HG03139 (cell line): ENCODE measurements at regions not wholly inside any gene's neighbourhood (a gene's known extent, or its start where the extent isn't known, plus 50 kb on each side); places are given as distances from the start of the nearest gene placed in this dataset.
"Not testable (repeated sequence)": the region's sequence is repeated elsewhere in the genome, so short reads cannot be mapped to it uniquely, and the experiment has no call there.

ENCODE experiments used
- ATAC-seq: cut with Tn5 transposase; IDR thresholded peaks from one replicate; pipeline ENCODE4 v1.9.1; 2021; ENCODE audit not compliant: unreplicated experiment

DNA sequence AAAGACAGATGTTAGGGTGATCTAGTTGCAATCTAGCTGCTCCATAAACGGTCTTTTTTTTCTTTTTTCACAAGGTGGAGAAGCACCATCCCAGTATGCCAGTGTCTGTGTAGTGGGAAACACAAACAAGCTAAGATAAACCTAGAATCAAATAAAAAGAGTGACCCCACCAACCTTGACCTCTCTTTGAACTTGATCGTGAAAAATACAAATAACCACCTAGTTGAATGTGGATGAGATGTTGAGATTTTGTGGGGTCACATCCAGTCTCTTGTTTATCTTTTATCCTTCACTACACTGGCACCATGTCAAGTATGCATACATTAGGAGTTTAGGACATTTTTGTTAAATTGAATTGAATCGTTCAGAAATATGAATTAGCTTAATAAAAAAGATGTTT, 194.6 kb upstream of the EYA4 start:
- no peak for ATAC-seq

DNA sequence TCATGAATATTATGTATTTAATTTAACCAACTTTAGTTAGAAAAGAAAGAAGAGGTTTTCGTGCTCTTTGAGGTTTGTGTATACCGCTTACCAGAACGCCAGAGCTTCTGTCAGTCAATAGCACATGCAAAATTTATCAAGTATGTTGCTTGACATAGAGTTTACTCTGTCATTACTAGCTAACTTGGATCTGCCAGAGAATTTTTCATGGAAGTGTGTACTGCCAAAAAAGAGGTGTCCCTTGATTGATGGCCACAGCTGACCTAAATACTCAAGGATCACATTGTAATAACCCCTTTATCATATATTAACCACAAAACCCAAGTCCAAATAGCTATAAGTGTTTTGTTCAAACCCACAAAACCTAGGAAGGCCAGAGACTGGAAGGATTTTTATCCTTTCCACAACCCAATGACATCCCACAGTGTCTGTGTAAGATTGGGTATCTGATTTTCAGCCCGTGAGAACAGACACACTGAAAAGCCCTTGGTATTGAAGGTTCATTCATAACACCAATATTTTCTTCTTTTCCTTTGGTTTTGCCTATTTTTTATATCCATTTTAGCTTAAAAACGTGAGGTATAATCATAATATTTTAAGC, 194.0 kb upstream of the EYA4 start:
- ATAC-seq, result no peak

DNA sequence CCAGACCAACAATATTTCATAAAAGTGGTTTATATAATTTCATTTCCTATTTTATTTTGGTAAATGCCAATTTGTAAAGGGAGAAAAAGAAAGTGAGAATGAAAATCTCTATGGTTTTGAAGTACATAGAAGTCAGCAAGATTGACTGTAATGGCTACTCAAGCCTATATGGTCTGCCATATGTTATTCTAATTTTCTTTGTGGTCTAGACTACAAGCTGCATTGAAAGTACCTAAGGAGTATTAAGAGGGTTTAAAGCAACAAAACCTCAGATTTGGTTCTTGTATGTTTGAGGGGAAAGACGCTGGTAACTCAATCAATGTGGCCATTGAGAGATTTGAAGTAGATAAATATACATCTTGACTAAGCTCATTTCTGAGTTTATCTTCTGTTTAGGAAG, 193.5 kb upstream of the EYA4 start:
- ATAC-seq, result no peak

DNA sequence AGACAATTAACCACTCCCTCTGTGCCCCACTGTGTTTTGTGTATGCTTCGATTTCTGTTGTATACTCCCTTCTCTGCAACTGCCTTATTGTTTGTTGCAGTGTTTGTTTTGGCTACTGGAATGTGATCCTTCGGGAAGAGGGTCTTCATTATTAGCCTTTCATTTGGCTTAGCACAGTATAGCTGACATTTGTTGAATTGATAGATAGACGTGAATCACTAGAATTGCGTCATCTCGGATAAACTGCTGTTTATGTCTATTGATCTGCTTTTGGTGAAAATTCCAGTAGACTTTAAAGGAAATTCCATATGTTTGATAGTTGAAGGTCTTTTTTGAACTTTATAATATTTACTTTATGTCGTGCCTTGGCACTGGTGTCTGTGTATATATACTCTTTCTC, 189.9 kb upstream of the EYA4 start:
- no peak for ATAC-seq

DNA sequence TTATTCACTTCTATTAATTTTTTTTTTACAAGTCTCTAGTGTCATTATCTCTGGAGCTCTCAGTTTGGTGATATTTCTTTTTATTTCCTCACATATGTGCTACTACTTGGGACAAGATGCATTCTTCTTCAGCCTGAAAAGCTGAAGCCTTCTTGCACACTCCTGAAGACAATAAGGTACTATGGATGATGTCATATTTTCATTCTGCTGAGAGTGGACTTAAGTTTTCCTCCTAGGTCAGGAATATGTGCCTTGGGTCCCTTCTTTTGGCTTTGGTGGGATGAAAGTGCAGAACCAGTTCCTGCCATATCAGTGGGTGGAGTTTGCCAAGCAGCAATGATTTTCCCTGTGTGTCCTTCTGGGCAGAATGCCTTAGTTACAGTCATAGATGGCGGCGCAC, 188.7 kb upstream of the EYA4 start:
- ATAC-seq, result no peak

DNA sequence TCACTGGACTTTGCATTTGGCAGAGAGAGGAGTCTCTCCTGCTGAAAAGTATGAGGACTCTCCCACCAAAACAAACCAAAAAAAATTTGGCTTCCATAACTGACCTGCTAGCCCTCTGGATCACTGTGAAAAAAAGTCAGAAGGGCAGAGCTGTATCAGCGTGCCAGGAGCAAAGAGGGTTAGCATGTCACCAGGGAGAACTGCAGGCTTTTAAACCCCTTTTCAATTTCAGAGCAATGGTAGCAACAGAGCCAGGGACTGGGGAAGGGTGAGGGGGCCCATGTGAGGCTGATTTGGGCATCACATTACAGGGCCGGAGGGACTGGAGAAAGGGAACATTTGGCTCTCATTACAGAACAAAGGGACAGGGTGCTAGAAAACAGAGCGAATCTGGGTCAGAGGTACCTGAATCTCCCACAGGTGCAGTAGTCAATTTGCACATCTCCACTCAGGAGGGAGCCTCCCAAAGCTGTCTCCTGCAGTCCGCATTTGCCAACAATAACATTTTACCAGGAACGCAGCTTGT, 185.7 kb upstream of the EYA4 start:
- ATAC-seq, result no peak

DNA sequence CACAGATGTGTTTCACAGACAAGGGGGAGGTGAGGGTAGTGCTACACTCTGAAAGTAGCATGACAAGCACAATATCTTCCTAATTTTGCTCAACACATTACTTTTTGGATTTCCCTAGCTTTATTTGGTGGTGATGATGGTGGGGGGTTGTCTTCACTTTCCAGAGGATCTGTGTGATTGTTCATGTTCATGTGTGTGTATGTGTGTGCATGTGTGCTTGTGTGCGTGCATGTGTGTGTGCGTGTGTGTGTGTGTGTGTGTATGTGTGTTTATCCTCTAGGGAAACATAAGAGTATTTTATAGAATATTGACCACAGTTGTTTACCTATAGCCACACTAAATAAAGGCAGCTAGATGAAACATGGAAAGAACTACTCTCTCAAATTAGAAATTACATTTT, 183.8 kb upstream of the EYA4 start:
- ATAC-seq, result no peak

DNA sequence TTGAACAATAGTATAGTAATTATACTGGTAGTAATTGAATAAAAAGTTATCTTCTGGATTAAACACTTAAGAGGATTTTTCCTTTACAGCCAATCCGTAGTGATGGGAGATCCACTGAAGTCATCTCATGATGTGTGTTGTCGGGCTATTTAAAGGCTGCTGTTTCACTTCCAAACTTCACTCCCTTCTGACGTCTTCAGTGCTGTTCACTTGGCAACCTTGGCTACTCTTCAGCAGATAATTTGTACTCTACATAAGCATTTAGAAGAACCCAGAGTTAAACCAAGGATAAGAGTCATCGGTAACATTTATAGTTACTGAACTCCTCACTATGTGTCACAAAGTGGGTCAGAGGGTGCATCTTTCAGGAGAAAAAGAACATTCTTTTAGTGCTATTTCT, 179.1 kb upstream of the EYA4 start:
- ATAC-seq, result no peak

DNA sequence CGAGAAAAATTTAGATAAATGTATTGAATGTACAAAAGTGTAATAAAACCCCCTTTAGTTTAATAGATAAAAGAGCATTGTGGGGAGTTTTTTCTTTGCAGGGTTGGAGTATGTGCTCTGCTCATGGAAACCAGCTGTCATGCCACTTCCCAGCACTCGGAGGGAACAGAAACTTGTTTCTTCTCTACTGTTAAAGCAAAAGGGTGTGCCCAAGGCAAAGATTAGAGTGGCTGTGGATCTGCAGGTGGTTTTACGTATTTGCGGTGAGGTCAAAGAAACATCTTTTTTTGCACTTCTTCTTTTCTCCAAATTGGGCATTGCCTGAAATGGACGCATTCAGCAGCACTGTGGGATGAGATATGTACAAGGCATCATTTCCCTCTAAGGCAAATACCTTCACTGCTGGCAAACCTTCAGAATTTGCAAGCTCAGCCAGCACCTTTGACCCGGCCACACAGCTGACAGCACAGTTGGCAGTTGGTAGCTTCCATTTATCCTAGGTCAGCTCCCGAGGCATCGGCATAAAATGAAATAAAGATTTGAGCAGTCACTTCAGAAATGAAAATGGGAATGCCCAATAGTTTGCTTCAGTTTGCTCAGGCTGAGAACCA, 178.4 kb upstream of the EYA4 start:
- no peak for ATAC-seq

DNA sequence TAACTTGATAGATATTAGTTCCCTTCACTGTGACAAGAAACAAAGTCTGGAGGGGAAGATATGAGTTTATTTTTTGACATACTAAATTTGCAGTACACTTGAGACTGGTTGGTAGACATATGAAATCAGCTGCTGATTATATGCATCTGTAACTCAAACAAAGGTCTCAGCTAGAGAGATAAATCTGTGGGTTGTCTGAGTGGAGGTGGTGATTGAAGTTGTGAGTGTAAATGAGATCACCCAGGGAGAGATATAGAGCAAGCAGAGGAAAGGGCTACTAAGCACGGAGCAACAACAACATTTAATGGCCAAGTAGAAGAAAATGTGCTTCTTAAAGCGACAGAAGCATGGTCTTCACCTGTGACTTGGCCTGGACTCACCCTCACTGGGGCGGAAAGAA, 173.2 kb upstream of the EYA4 start:
- no peak for ATAC-seq

DNA sequence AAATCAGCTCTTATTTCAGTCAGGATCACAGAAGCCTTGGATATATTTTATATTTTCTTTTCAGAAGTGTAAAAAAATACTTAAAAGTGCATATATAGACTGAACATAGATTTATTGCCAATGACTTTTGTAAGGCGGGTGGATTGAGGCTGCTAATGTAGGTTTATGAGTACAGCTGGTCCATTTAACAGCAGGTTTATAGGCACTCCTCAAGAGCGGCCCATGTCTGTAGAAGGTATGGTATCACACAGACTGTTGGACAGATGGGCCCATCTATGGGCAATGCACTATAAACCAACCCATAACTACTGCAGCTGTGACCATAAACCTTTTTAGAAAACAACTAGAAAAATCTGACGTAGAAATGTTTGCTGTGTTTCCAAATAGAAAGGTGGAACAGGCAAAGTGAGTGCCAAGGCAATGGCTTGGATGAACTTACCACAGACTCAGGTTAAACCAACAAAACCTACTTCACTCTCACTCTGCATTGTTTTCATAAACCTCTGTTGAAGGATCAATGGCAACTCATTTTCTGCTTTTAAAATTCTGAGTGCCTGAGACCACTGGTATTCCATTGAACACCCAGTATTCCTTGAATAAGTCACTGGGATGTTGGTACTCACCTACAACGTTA, 170.6 kb upstream of the EYA4 start:
- no peak for ATAC-seq

DNA sequence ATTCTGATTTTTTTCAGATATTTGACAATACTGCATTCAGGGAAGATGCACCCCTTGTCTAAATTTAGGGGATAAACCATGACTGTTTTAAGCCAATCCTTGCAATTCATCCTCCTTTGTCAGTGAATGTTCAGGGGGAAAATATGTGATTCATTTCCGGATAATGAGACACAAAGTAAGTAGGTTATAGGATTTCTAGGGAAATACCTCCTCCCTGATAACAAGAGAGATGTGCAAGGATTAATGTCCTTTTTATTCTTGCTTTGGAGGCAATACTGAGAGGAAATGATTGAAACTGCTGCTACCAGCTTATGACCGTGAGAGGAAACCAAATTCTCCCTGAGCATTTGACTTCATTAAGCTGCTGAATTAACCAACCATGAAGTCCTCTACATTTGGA, 161.3 kb upstream of the EYA4 start:
- no peak for ATAC-seq

DNA sequence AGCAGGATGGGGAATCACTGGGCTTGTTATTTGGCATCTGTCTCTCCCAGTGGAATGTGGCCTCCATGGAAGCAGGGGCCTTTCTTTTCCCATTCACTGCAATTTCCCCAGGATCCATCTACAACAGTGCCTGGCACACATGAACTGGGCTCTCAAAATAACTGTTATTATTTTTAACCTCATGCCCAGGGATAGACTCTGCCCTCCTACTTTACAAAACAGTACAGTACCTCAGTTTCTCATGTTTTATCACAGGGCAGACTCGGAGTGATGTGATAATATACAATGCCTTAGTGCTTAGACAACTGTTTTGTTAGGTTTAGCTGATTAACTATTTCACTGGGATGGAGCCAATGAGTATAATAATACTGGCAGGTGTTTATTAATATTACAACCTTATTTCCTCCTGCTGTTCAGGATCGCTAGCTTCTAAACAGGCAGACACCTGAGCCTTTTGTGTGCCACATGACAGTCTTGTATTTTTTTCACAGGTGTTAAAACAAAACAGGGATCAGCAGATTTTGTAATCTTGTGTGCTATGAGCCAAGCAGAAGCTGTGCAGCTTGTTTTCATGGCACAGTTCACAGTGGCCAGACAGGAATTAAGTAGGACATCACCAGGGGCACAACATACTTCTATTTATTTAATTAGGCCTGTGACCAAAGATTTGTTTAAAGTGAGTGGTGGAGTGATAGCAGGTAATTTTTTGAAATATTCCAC, 157.7 kb upstream of the EYA4 start:
- no peak for ATAC-seq

DNA sequence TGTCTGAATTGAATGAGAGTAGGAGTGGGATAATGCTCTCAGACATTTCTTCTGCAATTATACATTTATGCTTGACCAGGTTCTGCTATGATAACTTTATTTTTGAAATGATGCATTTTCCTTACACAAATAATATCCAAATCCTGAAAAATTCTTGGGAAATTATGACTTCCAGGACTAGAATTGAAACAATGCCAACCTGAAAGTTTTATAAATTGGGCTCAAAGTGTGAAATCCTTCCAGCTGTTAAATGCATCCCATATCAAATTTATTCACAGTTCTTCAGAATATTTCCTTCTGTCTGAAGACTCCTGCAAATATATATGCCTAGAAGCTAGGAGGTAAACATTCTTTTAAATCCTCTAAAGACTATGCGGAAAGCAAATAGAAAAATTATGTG, 155.7 kb upstream of the EYA4 start:
- ATAC-seq, result no peak

DNA sequence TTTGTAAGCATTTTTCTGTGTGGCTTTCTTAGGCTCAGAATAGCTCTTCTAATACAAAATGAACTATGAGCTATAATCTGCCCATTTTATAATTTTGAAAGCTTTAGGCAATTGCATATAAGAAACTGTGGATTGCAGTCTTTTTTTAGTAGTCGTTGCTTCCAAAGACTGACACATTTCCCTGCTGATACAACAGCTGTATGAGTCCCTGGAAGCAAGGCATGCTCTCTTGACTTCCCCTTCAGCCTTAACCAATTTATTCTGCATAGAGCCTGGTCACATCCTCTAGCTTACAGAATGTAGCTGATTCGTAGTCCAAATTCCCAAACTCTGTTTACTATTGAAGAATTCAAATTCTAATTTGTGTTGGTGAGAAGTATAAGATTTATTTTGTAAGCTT, 155.3 kb upstream of the EYA4 start:
- no peak for ATAC-seq

DNA sequence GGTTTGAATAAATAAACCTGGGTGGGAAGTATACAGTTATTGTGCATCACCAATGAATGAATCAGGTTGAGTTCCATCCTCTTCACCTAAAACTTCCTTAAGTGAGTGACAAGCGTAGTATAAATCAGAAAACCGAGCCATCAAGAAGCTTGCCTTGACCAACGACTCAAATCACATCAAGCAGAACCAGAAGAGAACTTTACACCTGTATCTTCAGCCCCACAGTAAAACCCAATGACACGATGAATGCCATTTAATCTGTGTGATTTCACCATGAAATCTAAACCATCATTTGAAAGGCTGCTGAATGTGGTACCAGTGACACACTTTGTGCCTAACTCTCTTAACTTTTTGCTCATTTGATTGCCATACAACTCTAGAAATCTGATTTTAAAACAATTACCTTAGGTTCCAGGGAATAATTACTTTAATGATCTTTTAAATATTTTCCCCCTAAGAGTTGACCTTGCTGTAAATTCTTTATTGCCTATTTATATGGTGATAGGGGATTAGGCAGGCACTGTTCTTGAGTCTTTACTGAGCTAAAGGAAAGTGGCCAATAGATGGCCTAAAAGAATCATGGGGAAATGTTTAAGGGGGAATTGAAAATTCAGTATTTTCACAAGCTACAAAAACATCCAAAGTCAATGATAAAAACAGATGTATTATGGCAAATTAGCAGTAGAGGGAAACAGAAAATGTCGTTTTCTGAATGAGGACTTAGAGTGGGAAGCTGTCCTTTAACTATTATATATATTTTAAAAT, 152.0 kb upstream of the EYA4 start:
- no peak for ATAC-seq

DNA sequence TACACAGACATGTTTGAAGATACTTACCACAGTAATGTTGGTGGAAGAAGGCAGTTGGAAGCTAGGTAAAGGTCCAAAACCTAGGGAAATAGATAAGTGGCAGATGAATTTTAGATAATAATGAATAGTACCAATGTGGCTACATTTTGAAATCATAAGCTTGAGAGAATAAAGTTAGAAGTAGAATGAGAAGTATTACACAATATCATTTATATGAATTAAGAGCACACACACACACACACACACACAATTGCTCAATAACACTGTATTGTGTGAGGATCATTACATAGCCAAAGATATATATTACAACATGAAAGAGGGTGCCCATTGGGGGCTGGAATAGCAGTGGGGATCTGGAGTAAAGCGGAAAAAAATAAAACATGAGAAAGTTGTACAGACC, 149.0 kb upstream of the EYA4 start:
- ATAC-seq, result no peak

DNA sequence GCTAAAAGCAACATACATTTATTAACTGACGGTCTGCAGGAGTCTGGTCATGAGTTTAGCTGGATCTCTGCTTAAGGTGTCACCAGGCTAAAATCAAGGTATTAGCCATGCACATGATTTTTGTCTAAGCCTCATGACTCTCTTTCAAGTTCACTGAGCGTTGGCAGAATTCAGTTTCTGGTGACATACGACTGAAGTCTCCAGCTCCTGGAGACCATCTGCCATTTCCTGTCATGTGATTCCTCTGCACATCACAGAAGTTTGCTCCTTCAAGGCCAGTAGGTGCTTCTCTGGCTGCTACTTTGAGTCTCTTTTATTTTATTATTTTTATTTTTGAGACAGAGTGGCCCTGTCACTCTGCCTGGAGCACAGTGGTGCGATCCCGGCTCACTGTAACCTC, 148.4 kb upstream of the EYA4 start:
- no peak for ATAC-seq

DNA sequence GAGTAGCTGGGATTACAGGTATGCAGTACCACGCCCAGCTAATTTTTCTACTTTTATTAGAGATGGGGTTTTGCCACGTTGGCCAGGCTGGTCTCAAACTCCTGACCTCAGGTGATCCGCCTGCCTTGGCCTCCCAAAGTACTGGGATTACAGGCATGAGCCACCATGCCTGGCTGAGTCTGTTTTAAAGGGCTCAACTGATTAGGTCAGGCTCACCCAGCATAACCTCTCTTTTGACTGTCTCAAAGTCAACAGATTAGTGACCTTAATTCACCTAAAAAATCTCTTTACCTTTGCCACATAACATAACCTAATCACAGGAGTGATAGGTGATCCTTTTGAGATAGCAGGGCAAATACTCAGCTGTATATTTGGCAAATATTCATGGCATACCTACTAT, 147.9 kb upstream of the EYA4 start:
- ATAC-seq, result not testable (repeated sequence)

DNA sequence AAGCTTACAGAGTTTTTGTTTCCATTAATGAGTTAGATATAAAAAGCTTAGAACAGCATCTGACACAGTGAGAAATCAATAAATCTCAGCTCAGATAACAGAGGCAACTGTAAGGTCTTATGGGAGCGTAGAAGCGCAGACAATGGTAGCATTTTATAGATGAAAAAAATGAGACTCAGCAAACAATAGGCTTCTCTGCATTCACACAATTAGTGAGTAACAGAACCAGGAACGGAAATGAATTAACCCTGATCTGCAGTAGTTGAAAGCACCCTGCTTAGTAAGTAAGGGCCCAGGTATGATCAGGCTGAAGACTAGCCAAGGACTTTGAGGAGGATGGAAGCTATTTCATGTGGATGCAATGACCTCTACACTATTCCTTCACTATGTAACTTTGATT, 147.2 kb upstream of the EYA4 start:
- no peak for ATAC-seq

DNA sequence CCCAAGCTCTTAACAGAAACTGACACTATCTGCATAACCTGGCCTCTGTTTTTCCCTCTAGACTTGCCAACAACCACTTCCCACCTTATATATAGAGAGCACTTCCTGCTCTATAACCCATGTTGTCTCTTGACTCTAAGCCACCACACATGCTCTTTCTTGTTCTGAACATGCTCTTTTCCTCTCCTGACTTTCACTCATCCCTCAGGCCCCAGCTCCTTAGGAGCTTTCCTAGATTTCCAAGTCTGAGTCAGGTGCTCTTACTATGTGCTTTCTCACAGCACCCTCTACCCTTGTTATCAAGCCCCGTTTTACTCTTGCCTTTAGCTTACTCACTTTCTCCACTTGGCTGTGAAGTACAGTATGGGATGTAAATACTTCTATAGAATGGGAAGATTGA, 143.9 kb upstream of the EYA4 start:
- ATAC-seq, result no peak
